ENCODE measurements at regions not wholly inside any gene's neighbourhood (a gene's known extent, or its start where the extent isn't known, plus 50 kb on each side); places are given as distances from the start of the nearest gene placed in this dataset.

DNA sequence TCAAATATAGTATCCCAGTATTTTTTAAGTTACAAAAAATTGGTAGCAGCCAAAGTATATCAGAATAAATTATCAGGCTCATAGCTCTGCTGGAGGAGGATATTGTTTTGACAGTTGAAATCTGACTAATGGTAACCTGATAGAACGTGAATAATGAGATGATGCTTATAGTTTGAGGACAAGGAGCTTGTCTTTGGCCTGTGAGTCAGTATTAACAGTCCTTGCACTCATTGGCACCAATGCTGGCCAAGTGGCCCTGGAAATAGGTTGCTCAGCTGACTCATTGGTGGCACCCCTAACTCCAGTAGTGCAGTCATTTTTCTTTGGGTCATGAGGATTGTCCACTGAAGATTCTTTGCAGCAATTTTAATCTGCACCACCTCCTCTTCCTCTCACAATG lies 203.3 kb upstream of the JADE1 start:
- Histone ChIP-seq H3F3A (ENCODE audit: insufficient read depth) (peaks cover 16% of the 10 kb centered on the region; the same call in 1 of the 2 replicates), H3K27me3 (replicated peaks; ENCODE audit: insufficient read depth) (no peaks in the 10 kb centered on the region), H3K79me2 (ENCODE audit: insufficient read depth) (no peaks in the 10 kb centered on the region), H3K9me2 (ENCODE audit: insufficient read depth) (no peaks in the 10 kb centered on the region), H3K4me1 (ENCODE audit: insufficient read depth) (peaks cover 33% of the 10 kb centered on the region), H3K9ac (no peak overlapping the region), H3K27ac (0 out of 2 replicates have a peak overlapping the region, but pooled peaks have one; percentile 0), H3K9me3 (ENCODE audit: low read depth) (no peaks in the 10 kb centered on the region), H3K36me3 (ENCODE audit: low read depth) (no peaks in the 10 kb centered on the region), H3K4me3 (no peak overlapping the region), H2AFZ (no peak overlapping the region), H3K4me2 (ENCODE audit: unreplicated experiment) (peak overlapping the region; percentile 21), H4K20me1 (ENCODE audit: insufficient read depth) (no peaks in the 10 kb centered on the region)
- DNase-seq, result peak; percentile 79
- in situ Hi-C loops (cut with MboI), result no loop called here
- TF ChIP-seq EZH2 (IDR thresholded peaks at IDR 0.05; ENCODE audit: insufficient read depth, poor library complexity, severe bottlenecking) (no peak), EZH2phosphoT487 (IDR thresholded peaks at IDR 0.05; ENCODE audit: insufficient read depth, low read depth) (no peak)
- WGBS, 2 experiments (ENCODE audit: low coverage in 1 of 2, low lambda C conversion rate in 2 of 2, missing lambda C conversion rate in 2 of 2), result 8 to 10% methylated on average over 1 of the region's 1 CpG

DNA sequence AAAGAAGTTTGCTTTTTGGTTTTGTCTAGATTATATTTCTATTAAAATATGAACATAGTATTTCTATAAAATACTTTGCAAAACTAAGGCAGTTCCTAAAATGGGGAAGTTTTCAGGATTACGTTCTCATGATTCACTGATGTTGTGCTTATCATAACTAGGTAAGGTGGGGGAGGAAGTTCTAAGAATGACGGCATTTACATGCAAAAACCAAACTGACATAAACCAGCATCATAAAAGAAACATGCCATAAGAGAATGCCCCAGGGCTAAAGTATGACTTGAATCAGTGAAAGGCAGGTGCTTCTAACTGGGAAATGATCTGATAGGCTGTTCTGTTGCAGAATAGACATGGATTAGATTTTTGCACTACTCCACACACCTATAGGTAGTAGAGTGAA lies 204.7 kb upstream of the JADE1 start:
- H3K27ac ChIP-seq, result no peak overlapping the region
- no peak for TF ChIP-seq EZH2 (IDR thresholded peaks at IDR 0.05; ENCODE audit: insufficient read depth, poor library complexity, severe bottlenecking)
- no peak overlapping the region for H3K4me3 ChIP-seq
- no peak for DNase-seq
- no peaks in the 10 kb centered on the region for H3K27me3 ChIP-seq (replicated peaks; ENCODE audit: insufficient read depth)
- H3K9me2 ChIP-seq (ENCODE audit: insufficient read depth), result no peaks in the 10 kb centered on the region
- no peaks in the 10 kb centered on the region for H3K36me3 ChIP-seq (ENCODE audit: low read depth)
- H3K4me2 ChIP-seq (ENCODE audit: unreplicated experiment), result no peak overlapping the region
- 71 to 79% methylated on average over 2 of the region's 2 CpGs for WGBS, 2 experiments (ENCODE audit: low coverage in 1 of 2, low lambda C conversion rate in 2 of 2, missing lambda C conversion rate in 2 of 2)
- no peak overlapping the region for H3K9ac ChIP-seq
- no peak overlapping the region for H2AFZ ChIP-seq
- peaks cover 36% of the 10 kb centered on the region for H3K4me1 ChIP-seq (ENCODE audit: insufficient read depth)
- H3F3A ChIP-seq (ENCODE audit: insufficient read depth), result peaks cover 22% of the 10 kb centered on the region; the same call in 1 of the 2 replicates
- in situ Hi-C loops (cut with MboI), result no loop called here
- H3K9me3 ChIP-seq (ENCODE audit: low read depth), result no peaks in the 10 kb centered on the region
- H3K79me2 ChIP-seq (ENCODE audit: insufficient read depth), result no peaks in the 10 kb centered on the region
- no peaks in the 10 kb centered on the region for H4K20me1 ChIP-seq (ENCODE audit: insufficient read depth)

DNA sequence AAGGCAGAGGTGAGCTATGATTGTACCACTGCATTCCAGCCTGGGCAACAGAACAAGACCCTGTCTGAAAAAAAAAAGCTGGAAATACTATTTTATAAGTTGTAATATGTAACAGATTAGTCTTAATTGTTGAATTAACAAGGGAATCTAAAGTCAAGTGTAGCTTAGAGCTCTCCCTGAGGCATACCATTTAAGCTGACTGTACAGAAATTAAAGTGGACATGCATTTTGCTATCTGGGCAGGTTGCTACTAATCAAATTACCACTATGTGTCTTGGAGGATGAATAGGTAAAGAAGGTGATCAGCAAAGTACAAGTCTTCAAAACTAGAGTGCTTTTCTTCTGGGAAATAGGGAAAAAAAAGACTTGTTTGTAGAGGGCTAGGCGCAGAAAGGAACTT lies 205.3 kb upstream of the JADE1 start:
- no peaks in the 10 kb centered on the region for H4K20me1 ChIP-seq (ENCODE audit: insufficient read depth)
- in situ Hi-C loops (cut with MboI), result no loop called here
- H3K36me3 ChIP-seq (ENCODE audit: low read depth), result no peaks in the 10 kb centered on the region
- H3K9ac ChIP-seq, result no peak overlapping the region
- H3K27ac ChIP-seq, result no peak overlapping the region
- TF ChIP-seq EZH2 (IDR thresholded peaks at IDR 0.05; ENCODE audit: insufficient read depth, poor library complexity, severe bottlenecking) (no peak), EZH2phosphoT487 (IDR thresholded peaks at IDR 0.05; ENCODE audit: insufficient read depth, low read depth) (no peak)
- H2AFZ ChIP-seq, result no peak overlapping the region
- no peaks in the 10 kb centered on the region for H3K9me3 ChIP-seq (ENCODE audit: low read depth)
- no peak for DNase-seq
- no peaks in the 10 kb centered on the region for H3K79me2 ChIP-seq (ENCODE audit: insufficient read depth)
- H3K4me1 ChIP-seq (ENCODE audit: insufficient read depth), result peaks cover 36% of the 10 kb centered on the region
- no peak overlapping the region for H3K4me2 ChIP-seq (ENCODE audit: unreplicated experiment)
- H3K9me2 ChIP-seq (ENCODE audit: insufficient read depth), result no peaks in the 10 kb centered on the region
- H3K4me3 ChIP-seq, result no peak overlapping the region
- WGBS, 2 experiments (ENCODE audit: low coverage in 1 of 2, low lambda C conversion rate in 2 of 2, missing lambda C conversion rate in 2 of 2), result 100% methylated on average over 1 of the region's 1 CpG
- H3K27me3 ChIP-seq (replicated peaks; ENCODE audit: insufficient read depth), result no peaks in the 10 kb centered on the region
- peaks cover 22% of the 10 kb centered on the region; the same call in 1 of the 2 replicates for H3F3A ChIP-seq (ENCODE audit: insufficient read depth)

DNA sequence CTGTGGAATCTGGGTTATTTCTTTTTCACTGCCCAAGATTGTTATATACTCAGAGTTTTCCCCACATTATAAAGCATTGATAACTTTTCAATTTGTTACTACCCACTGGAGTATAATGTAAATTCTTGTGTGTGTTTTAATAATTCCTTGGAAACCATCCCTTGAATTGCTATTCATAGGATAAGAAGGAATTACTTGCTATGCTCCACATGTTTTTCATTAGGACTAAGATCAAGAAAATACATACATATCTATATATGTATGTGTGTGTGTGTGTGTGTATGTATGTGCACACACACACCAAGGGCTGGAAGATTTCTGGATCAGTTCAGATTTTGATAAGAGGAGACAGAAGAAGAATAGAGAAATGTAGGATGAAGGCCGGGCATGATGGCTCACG lies 206.4 kb upstream of the JADE1 start:
- H3K9ac ChIP-seq, result no peak overlapping the region
- in situ Hi-C loops (cut with MboI), result no loop called here
- H3K9me3 ChIP-seq (ENCODE audit: low read depth), result no peaks in the 10 kb centered on the region
- H3K4me1 ChIP-seq (ENCODE audit: insufficient read depth), result peaks cover 36% of the 10 kb centered on the region
- no peak overlapping the region for H2AFZ ChIP-seq
- H3K36me3 ChIP-seq (ENCODE audit: low read depth), result no peaks in the 10 kb centered on the region
- H3K79me2 ChIP-seq (ENCODE audit: insufficient read depth), result no peaks in the 10 kb centered on the region
- H3K27me3 ChIP-seq (replicated peaks; ENCODE audit: insufficient read depth), result no peaks in the 10 kb centered on the region
- DNase-seq, result no peak
- TF ChIP-seq EZH2 (IDR thresholded peaks at IDR 0.05; ENCODE audit: insufficient read depth, poor library complexity, severe bottlenecking) (no peak), EZH2phosphoT487 (IDR thresholded peaks at IDR 0.05; ENCODE audit: insufficient read depth, low read depth) (no peak)
- peaks cover 22% of the 10 kb centered on the region; the same call in 1 of the 2 replicates for H3F3A ChIP-seq (ENCODE audit: insufficient read depth)
- H3K4me2 ChIP-seq (ENCODE audit: unreplicated experiment), result no peak overlapping the region
- 98 to 100% methylated on average over 2 of the region's 2 CpGs for WGBS, 2 experiments (ENCODE audit: low coverage in 1 of 2, low lambda C conversion rate in 2 of 2, missing lambda C conversion rate in 2 of 2)
- H4K20me1 ChIP-seq (ENCODE audit: insufficient read depth), result no peaks in the 10 kb centered on the region
- no peaks in the 10 kb centered on the region for H3K9me2 ChIP-seq (ENCODE audit: insufficient read depth)
- H3K4me3 ChIP-seq, result no peak overlapping the region
- H3K27ac ChIP-seq, result no peak overlapping the region

All from GM23248 (cell line).